ENCODE measurements at regions not wholly inside any gene's neighbourhood (a gene's known extent, or its start where the extent isn't known, plus 50 kb on each side); places are given as distances from the start of the nearest gene placed in this dataset.
"Not testable (repeated sequence)": the region's sequence is repeated elsewhere in the genome, so short reads cannot be mapped to it uniquely, and the experiment has no call there.

GRCh38 chrX:114272096-114272686 lies 311.7 kb upstream of the HTR2C start:
- in situ Hi-C loops (cut with HindIII; ENCODE audit: low sequenced_read_pairs), result no loop called here

GRCh38 chrX:114270371-114270770 lies 313.5 kb upstream of the HTR2C start:
- in situ Hi-C loops (cut with HindIII; ENCODE audit: low sequenced_read_pairs), result not testable (repeated sequence)

- in situ Hi-C loops (cut with HindIII; ENCODE audit: low sequenced_read_pairs), result no loop called here
These were observed 315.2 kb upstream of the HTR2C start for GRCh38 chrX:114268643-114269042.

- in situ Hi-C loops (cut with HindIII; ENCODE audit: low sequenced_read_pairs), result no loop called here
These were observed 316.7 kb upstream of the HTR2C start for GRCh38 chrX:114267142-114267541.

GRCh38 chrX:114252186-114252585 lies 331.7 kb upstream of the HTR2C start:
- in situ Hi-C loops (cut with HindIII; ENCODE audit: low sequenced_read_pairs), result no loop called here

- in situ Hi-C loops (cut with HindIII; ENCODE audit: low sequenced_read_pairs), result no loop called here
These were observed 332.3 kb upstream of the HTR2C start for GRCh38 chrX:114251575-114251974.

- in situ Hi-C loops (cut with HindIII; ENCODE audit: low sequenced_read_pairs), result no loop called here
These were observed 362.4 kb upstream of the HTR2C start for GRCh38 chrX:114221445-114221844.

- in situ Hi-C loops (cut with HindIII; ENCODE audit: low sequenced_read_pairs), result no loop called here
These were observed 373.0 kb upstream of the HTR2C start for GRCh38 chrX:114210879-114211278.

GRCh38 chrX:114201622-114202021 lies 382.3 kb upstream of the HTR2C start:
- in situ Hi-C loops (cut with HindIII; ENCODE audit: low sequenced_read_pairs), result no loop called here

- in situ Hi-C loops (cut with HindIII; ENCODE audit: low sequenced_read_pairs), result no loop called here
These were observed 402.7 kb upstream of the HTR2C start for GRCh38 chrX:114181195-114181594.

GRCh38 chrX:114178126-114178525 lies 405.8 kb upstream of the HTR2C start:
- in situ Hi-C loops (cut with HindIII; ENCODE audit: low sequenced_read_pairs), result no loop called here

GRCh38 chrX:114167276-114167675 lies 416.6 kb upstream of the HTR2C start:
- in situ Hi-C loops (cut with HindIII; ENCODE audit: low sequenced_read_pairs), result not testable (repeated sequence)

GRCh38 chrX:114166601-114167000 lies 417.3 kb upstream of the HTR2C start:
- in situ Hi-C loops (cut with HindIII; ENCODE audit: low sequenced_read_pairs), result no loop called here

GRCh38 chrX:114165537-114165936 lies 418.3 kb upstream of the HTR2C start:
- in situ Hi-C loops (cut with HindIII; ENCODE audit: low sequenced_read_pairs), result no loop called here

- in situ Hi-C loops (cut with HindIII; ENCODE audit: low sequenced_read_pairs), result no loop called here
These were observed 421.7 kb upstream of the HTR2C start for GRCh38 chrX:114162068-114162735.

GRCh38 chrX:114152801-114153200 lies 431.1 kb upstream of the HTR2C start:
- in situ Hi-C loops (cut with HindIII; ENCODE audit: low sequenced_read_pairs), result no loop called here

- in situ Hi-C loops (cut with HindIII; ENCODE audit: low sequenced_read_pairs), result no loop called here
These were observed 431.8 kb upstream of the HTR2C start for GRCh38 chrX:114152130-114152529.

GRCh38 chrX:114134465-114134864 lies 449.4 kb upstream of the HTR2C start:
- in situ Hi-C loops (cut with HindIII; ENCODE audit: low sequenced_read_pairs), result no loop called here

- in situ Hi-C loops (cut with HindIII; ENCODE audit: low sequenced_read_pairs), result no loop called here
These were observed 456.4 kb upstream of the HTR2C start for GRCh38 chrX:114127411-114128025.

- in situ Hi-C loops (cut with HindIII; ENCODE audit: low sequenced_read_pairs), result no loop called here
These were observed 456.9 kb upstream of the HTR2C start for GRCh38 chrX:114127005-114127404.

- in situ Hi-C loops (cut with HindIII; ENCODE audit: low sequenced_read_pairs), result no loop called here
These were observed 482.8 kb upstream of the HTR2C start for GRCh38 chrX:114101081-114101480.

GRCh38 chrX:114097866-114098265 lies 486.0 kb upstream of the HTR2C start:
- in situ Hi-C loops (cut with HindIII; ENCODE audit: low sequenced_read_pairs), result no loop called here
